ENCODE measurements at regions not wholly inside any gene's neighbourhood (a gene's known extent, or its start where the extent isn't known, plus 50 kb on each side); places are given as distances from the start of the nearest gene placed in this dataset.
A peak's percentile ranks its signal among the peaks of the same experiment; 100 is the strongest.

- TF ChIP-seq FOXM1 (IDR thresholded peaks at IDR 0.05; ENCODE audit: borderline replicate concordance, low read depth) (no peak), MAX (IDR thresholded peaks at IDR 0.05) (no peak), CEBPB (IDR thresholded peaks at IDR 0.05) (no peak), CREB1 (IDR thresholded peaks at IDR 0.05; ENCODE audit: low read depth) (no peak), ZBTB7A (IDR thresholded peaks at IDR 0.05; ENCODE audit: low read depth) (no peak), EP300 (IDR thresholded peaks at IDR 0.05; ENCODE audit: borderline replicate concordance) (no peak), TEAD4 (IDR thresholded peaks at IDR 0.05) (no peak), REST (IDR thresholded peaks at IDR 0.05; ENCODE audit: low read depth) (no peak), TAF1 (IDR thresholded peaks at IDR 0.05; ENCODE audit: low read depth) (no peak), YY1 (IDR thresholded peaks at IDR 0.05; ENCODE audit: low read depth) (no peak), NFIC (IDR thresholded peaks at IDR 0.05) (no peak), EGR1 (IDR thresholded peaks at IDR 0.05) (no peak), RAD21 (IDR thresholded peaks at IDR 0.05; ENCODE audit: low read depth) (no peak)
Observed at GRCh38 chr20:52399352-52399751, 207.8 kb upstream of the ZFP64 start.

- TF ChIP-seq TEAD4 (IDR thresholded peaks at IDR 0.05) (no peak), ZBTB7A (IDR thresholded peaks at IDR 0.05; ENCODE audit: low read depth) (no peak), FOXM1 (IDR thresholded peaks at IDR 0.05; ENCODE audit: borderline replicate concordance, low read depth) (no peak), MAX (IDR thresholded peaks at IDR 0.05) (no peak), YY1 (IDR thresholded peaks at IDR 0.05; ENCODE audit: low read depth) (no peak), TCF12 (IDR thresholded peaks at IDR 0.05; ENCODE audit: low read depth) (no peak)
Observed at GRCh38 chr20:52389606-52390005, 198.0 kb upstream of the ZFP64 start.

GRCh38 chr20:52383995-52384621 lies 192.5 kb upstream of the ZFP64 start:
- no peak for TF ChIP-seq EGR1 (IDR thresholded peaks at IDR 0.05)
- no peak for TF ChIP-seq TCF12 (IDR thresholded peaks at IDR 0.05; ENCODE audit: low read depth)
- no peak for TF ChIP-seq REST (IDR thresholded peaks at IDR 0.05; ENCODE audit: low read depth)
- TF ChIP-seq MAX (IDR thresholded peaks at IDR 0.05): no peak

- no peak for TF ChIP-seq TEAD4 (IDR thresholded peaks at IDR 0.05)
- no peak for TF ChIP-seq CREB1 (IDR thresholded peaks at IDR 0.05; ENCODE audit: low read depth)
- TF ChIP-seq TAF1 (IDR thresholded peaks at IDR 0.05; ENCODE audit: low read depth): no peak
- no peak for TF ChIP-seq EP300 (IDR thresholded peaks at IDR 0.05; ENCODE audit: borderline replicate concordance)
- TF ChIP-seq MAX (IDR thresholded peaks at IDR 0.05): no peak
- TF ChIP-seq FOXM1 (IDR thresholded peaks at IDR 0.05; ENCODE audit: borderline replicate concordance, low read depth): no peak
Observed at GRCh38 chr20:52382933-52383332, 191.4 kb upstream of the ZFP64 start.

- TF ChIP-seq RAD21 (IDR thresholded peaks at IDR 0.05; ENCODE audit: low read depth) (peak; percentile 60), USF1 (IDR thresholded peaks at IDR 0.05) (no peak), NFIC (IDR thresholded peaks at IDR 0.05) (no peak), CREB1 (IDR thresholded peaks at IDR 0.05; ENCODE audit: low read depth) (no peak)
Observed at GRCh38 chr20:52379723-52380336, 188.3 kb upstream of the ZFP64 start.

GRCh38 chr20:52372169-52372568 lies 180.6 kb upstream of the ZFP64 start:
- TF ChIP-seq REST (IDR thresholded peaks at IDR 0.05; ENCODE audit: low read depth): no peak
- no peak for TF ChIP-seq YY1 (IDR thresholded peaks at IDR 0.05; ENCODE audit: low read depth)
- TF ChIP-seq CREB1 (IDR thresholded peaks at IDR 0.05; ENCODE audit: low read depth): no peak
- TF ChIP-seq EGR1 (IDR thresholded peaks at IDR 0.05): no peak
- TF ChIP-seq ZBTB7A (IDR thresholded peaks at IDR 0.05; ENCODE audit: low read depth): no peak
